ENCODE measurements at regions not wholly inside any gene's neighbourhood (a gene's known extent, or its start where the extent isn't known, plus 50 kb on each side); places are given as distances from the start of the nearest gene placed in this dataset.

DNA sequence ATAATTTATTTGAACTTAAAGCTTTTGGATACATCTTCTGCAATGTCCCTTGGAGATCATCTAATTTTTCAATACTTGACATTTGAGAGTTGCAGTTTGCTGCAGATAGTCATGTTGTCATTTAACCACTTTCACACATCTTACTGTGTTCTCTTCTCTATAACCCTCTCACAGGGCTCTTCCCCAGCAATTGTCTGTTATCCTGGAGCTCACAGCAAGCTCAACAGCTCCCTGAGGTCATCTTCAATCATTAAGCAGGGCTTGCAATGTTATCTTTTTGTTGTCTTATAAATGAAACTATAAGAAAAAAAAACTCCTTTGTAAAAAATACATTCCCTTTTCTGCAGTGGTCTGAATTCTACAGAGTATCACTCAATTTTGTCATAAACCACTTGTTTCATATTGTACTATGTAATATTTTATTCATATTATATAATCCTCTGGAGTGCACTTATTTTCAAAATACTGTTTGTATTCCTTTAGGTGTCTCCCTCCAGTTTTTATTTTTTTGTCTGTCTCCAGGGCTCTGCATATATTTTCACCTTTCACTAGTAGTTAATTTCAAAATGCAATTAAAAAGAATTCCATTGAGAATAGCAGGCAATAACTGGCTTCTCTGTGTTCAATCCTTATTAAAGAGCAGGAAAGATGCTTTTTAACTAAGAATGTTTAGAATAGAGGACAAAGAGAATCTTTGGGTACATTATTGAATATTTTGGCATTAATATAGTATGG, 106.3 kb upstream of the ARSJ start:
- no peak for TF ChIP-seq CTCF (IDR thresholded peaks at IDR 0.05; ENCODE audit: low read depth, low read length)
- no peak overlapping the region for H3K4me3 ChIP-seq
- no peaks in the 10 kb centered on the region for H3K27me3 ChIP-seq
- H3K27ac ChIP-seq, result no peak overlapping the region
- no peaks in the 10 kb centered on the region for H3K36me3 ChIP-seq
- H3K4me1 ChIP-seq (ENCODE audit: low read depth), result no peaks in the 10 kb centered on the region
- no peaks in the 10 kb centered on the region for H3K9me3 ChIP-seq (ENCODE audit: low read depth)
- no peak for DNase-seq (ENCODE audit: low read depth in 1 of 2, low spot score in 1 of 2)

DNA sequence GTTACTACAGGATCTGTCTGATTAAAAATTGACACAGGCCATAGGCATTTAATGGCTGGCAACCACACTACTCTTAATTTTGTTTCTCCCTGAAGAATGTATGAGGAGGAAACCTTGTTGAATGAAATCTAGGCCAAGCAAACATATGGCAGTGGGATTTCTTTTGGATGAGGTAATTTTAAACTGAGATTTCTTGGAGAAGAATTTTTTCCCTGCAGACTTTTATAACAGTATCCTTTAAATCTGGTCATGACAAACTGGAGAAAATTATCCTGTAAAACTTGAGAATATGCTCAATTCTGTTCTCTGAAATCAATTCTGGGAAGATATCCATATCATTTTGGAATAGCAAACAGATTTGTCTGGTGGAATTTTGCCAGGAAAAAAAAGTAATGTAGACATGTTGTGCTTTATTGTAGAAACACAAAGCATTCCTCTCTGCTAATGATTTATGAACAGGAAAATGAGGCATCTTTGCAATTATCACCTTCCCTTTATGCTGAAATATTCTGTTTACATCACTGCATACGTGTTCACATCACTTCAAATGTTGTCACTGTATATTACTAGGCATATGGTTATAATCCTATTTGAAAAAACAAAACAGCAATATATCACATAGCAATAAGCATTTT, 108.3 kb upstream of the ARSJ start:
- Histone ChIP-seq H3K36me3 (no peaks in the 10 kb centered on the region), H3K4me3 (no peak overlapping the region), H3K4me1 (ENCODE audit: low read depth) (no peaks in the 10 kb centered on the region), H3K27me3 (no peaks in the 10 kb centered on the region), H3K9me3 (ENCODE audit: low read depth) (no peaks in the 10 kb centered on the region), H3K27ac (no peak overlapping the region)
- TF ChIP-seq CTCF (IDR thresholded peaks at IDR 0.05; ENCODE audit: low read depth, low read length), result no peak
- peak in 1 of 2 donors; percentile 67 for DNase-seq (ENCODE audit: low read depth in 1 of 2, low spot score in 1 of 2)

- Histone ChIP-seq H3K27me3 (no peaks in the 10 kb centered on the region), H3K36me3 (no peaks in the 10 kb centered on the region), H3K4me3 (no peak overlapping the region), H3K4me1 (ENCODE audit: low read depth) (no peaks in the 10 kb centered on the region), H3K9me3 (ENCODE audit: low read depth) (no peaks in the 10 kb centered on the region), H3K27ac (no peak overlapping the region)
- TF ChIP-seq CTCF (IDR thresholded peaks at IDR 0.05; ENCODE audit: low read depth, low read length), result no peak
- DNase-seq (ENCODE audit: low read depth in 1 of 2, low spot score in 1 of 2), result no peak
Measured at GRCh38 chr4:114088481-114088880, 109.0 kb upstream of the ARSJ start.

DNA sequence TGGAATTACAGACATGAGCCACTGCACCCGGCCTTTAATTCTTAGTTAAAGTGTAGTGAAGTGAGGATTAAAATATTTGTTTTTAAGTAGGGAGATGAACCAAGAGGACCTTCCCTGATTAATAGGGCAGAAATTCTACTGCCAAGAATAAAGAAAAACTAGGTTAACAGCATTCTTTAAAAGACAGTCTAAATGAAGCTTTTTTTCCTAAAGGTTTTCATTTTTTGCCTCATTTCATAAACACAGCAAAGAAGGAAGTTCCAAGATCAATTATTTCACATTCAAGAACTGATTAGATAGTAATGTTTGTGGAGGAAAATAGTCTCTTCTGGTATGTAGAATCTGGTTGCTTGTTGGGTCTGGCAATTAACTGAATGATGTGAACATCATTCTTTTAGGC, 112.1 kb upstream of the ARSJ start:
- no peak for DNase-seq (ENCODE audit: low read depth in 1 of 2, low spot score in 1 of 2)
- no peak for TF ChIP-seq CTCF (IDR thresholded peaks at IDR 0.05; ENCODE audit: low read depth, low read length)

GRCh38 chr4:114093221-114093715, 113.8 kb upstream of the ARSJ start:
- H3K27ac ChIP-seq, result no peak overlapping the region
- no peaks in the 10 kb centered on the region for H3K9me3 ChIP-seq (ENCODE audit: low read depth)
- H3K27me3 ChIP-seq, result no peaks in the 10 kb centered on the region
- no peak overlapping the region for H3K4me3 ChIP-seq
- TF ChIP-seq CTCF (IDR thresholded peaks at IDR 0.05; ENCODE audit: low read depth, low read length), result no peak
- no peaks in the 10 kb centered on the region for H3K36me3 ChIP-seq
- no peak for DNase-seq (ENCODE audit: low read depth in 1 of 2, low spot score in 1 of 2)
- no peaks in the 10 kb centered on the region for H3K4me1 ChIP-seq (ENCODE audit: low read depth)

More for the DNA sequence above, 112.1 kb upstream of the ARSJ start:
- H3K4me1 ChIP-seq (ENCODE audit: low read depth), result no peaks in the 10 kb centered on the region
- H3K9me3 ChIP-seq (ENCODE audit: low read depth), result no peaks in the 10 kb centered on the region
- H3K27me3 ChIP-seq, result no peaks in the 10 kb centered on the region
- no peak overlapping the region for H3K4me3 ChIP-seq
- H3K27ac ChIP-seq, result no peak overlapping the region
- no peaks in the 10 kb centered on the region for H3K36me3 ChIP-seq

Data from cardiac muscle cell (in vitro differentiated cells and primary cell).